GM12891 (cell line): ENCODE measurements at regions not wholly inside any gene's neighbourhood (a gene's known extent, or its start where the extent isn't known, plus 50 kb on each side); places are given as distances from the start of the nearest gene placed in this dataset.

ENCODE experiments used
- POLR2A ChIP-seq: IDR thresholded peaks from 2 replicates; pipeline ENCODE4 v1.6.1; 2011; ENCODE audit warnings: low read depth, low read length, control low read depth
- POLR2AphosphoS5 ChIP-seq: IDR thresholded peaks from 2 replicates; pipeline ENCODE4 v1.6.1; 2011; ENCODE audit warnings: low read depth, low read length, control low read depth
- POU2F2 ChIP-seq: IDR thresholded peaks from 2 replicates; pipeline ENCODE4 v1.6.1; 2011; ENCODE audit warnings: low read depth, mild to moderate bottlenecking, control low read depth, low read length, moderate library complexity

GRCh38 chr12:115761784-115762183, 515.7 kb downstream of the MED13L start:
- TF ChIP-seq POU2F2: no peak
- no peak for TF ChIP-seq POLR2A
- TF ChIP-seq POLR2AphosphoS5: no peak
